Neuronal stem cell (in vitro differentiated cells): ENCODE measurements at regions not wholly inside any gene's neighbourhood (a gene's known extent, or its start where the extent isn't known, plus 50 kb on each side); places are given as distances from the start of the nearest gene placed in this dataset.

ENCODE experiments used
- DNase-seq: peaks from one replicate; pipeline ENCODE4 v3.0.0-alpha.2; 2013; ENCODE audit warnings: low spot score
- H2AFZ ChIP-seq: one replicate; pipeline ENCODE4 v1.6.1; 2013; ENCODE audit warnings: mild to moderate bottlenecking, low read length, inconsistent platforms
- H2AK5ac ChIP-seq: 2 replicates; pipeline ENCODE4 v1.6.1; 2013; ENCODE audit warnings: low read depth, mild to moderate bottlenecking, inconsistent platforms, low read length, moderate library complexity, mixed read lengths
- H2BK120ac ChIP-seq: 2 replicates; pipeline ENCODE4 v1.6.1; 2013; ENCODE audit warnings: low read depth, mild to moderate bottlenecking, inconsistent platforms, low read length, moderate library complexity, mixed read lengths
- H2BK12ac ChIP-seq: one replicate; pipeline ENCODE4 v1.6.1; 2013; ENCODE audit warnings: low read length, inconsistent platforms
- H2BK15ac ChIP-seq: 2 replicates; pipeline ENCODE4 v1.6.1; 2013; ENCODE audit warnings: mild to moderate bottlenecking, low read length, inconsistent platforms, mixed read lengths
- H2BK5ac ChIP-seq: one replicate; pipeline ENCODE4 v1.6.1; 2013; ENCODE audit warnings: inconsistent platforms, mild to moderate bottlenecking, low read length, moderate library complexity
- H3K14ac ChIP-seq: one replicate; pipeline ENCODE4 v1.6.1; 2013; ENCODE audit warnings: low read length, inconsistent platforms
- H3K18ac ChIP-seq: 2 replicates; pipeline ENCODE4 v1.6.1; 2013; ENCODE audit warnings: low read length, inconsistent platforms
- H3K23ac ChIP-seq: 2 replicates; pipeline ENCODE4 v1.6.1; 2013; ENCODE audit warnings: low read depth, mild to moderate bottlenecking, mixed read lengths, low read length, inconsistent platforms; ENCODE audit not compliant: poor library complexity
- H3K27ac ChIP-seq: replicated peaks from 3 replicates; pipeline ENCODE4 v1.5.1; 2013; ENCODE audit warnings: low read length, inconsistent platforms
- H3K27me3 ChIP-seq, 3 experiments: 2 replicates each; pipeline ENCODE4 v1.6.1; 2013; ENCODE audit warnings: low read length in 3 of 3, mild to moderate bottlenecking in 2 of 3, inconsistent platforms in 1 of 3, low read depth in 1 of 3, mixed read lengths in 1 of 3, moderate library complexity in 1 of 3; ENCODE audit not compliant: control insufficient read depth in 3 of 3, insufficient read depth in 3 of 3
- H3K36me3 ChIP-seq, 2 donors: replicated peaks in 1 of 2; 2 replicates each; pipeline ENCODE4 v1.6.1; 2013; ENCODE audit warnings: low read length in 2 of 2; ENCODE audit not compliant: control insufficient read depth in 2 of 2, insufficient read depth in 2 of 2
- H3K4ac ChIP-seq: 2 replicates; pipeline ENCODE4 v1.6.1; 2013; ENCODE audit warnings: inconsistent platforms, mild to moderate bottlenecking, low read length, moderate library complexity
- H3K4me1 ChIP-seq, 2 donors: 1 replicate in 1 of 2; 2 replicates in 1 of 2; pipeline ENCODE4 v1.6.1; 2013; ENCODE audit warnings: low read length in 2 of 2, low read depth in 1 of 2; ENCODE audit not compliant: control insufficient read depth in 2 of 2, insufficient read depth in 1 of 2
- H3K4me2 ChIP-seq: one replicate; pipeline ENCODE4 v1.6.1; 2013; ENCODE audit warnings: mild to moderate bottlenecking, low read length, inconsistent platforms; ENCODE audit not compliant: insufficient read depth, poor library complexity, severe bottlenecking
- H3K4me3 ChIP-seq, 2 donors: 2 replicates each; pipeline ENCODE4 v1.5.1; 2013; ENCODE audit warnings: low read length in 2 of 2, mild to moderate bottlenecking in 2 of 2, inconsistent platforms in 1 of 2, moderate library complexity in 1 of 2
- H3K79me1 ChIP-seq: one replicate; pipeline ENCODE4 v1.6.1; 2013; ENCODE audit warnings: low read depth, mild to moderate bottlenecking, inconsistent platforms, low read length, moderate library complexity
- H3K9ac ChIP-seq: one replicate; pipeline ENCODE4 v1.6.1; 2013; ENCODE audit warnings: mild to moderate bottlenecking, low read depth, low read length, inconsistent platforms; ENCODE audit not compliant: poor library complexity
- H3K9me3 ChIP-seq, 2 donors: replicated peaks in 1 of 2; 2 replicates each; pipeline versions ENCODE3 to v1.6.1; 2013; ENCODE audit warnings: low read length in 2 of 2, mild to moderate bottlenecking in 2 of 2, inconsistent platforms in 1 of 2, low read depth in 1 of 2, mixed read lengths in 1 of 2, moderate library complexity in 1 of 2; ENCODE audit not compliant: control insufficient read depth in 2 of 2, insufficient read depth in 1 of 2
- H4K8ac ChIP-seq: one replicate; pipeline ENCODE4 v1.6.1; 2013; ENCODE audit warnings: low read depth, mild to moderate bottlenecking, inconsistent platforms, low read length, moderate library complexity
- H4K91ac ChIP-seq: one replicate; pipeline ENCODE4 v1.6.1; 2013; ENCODE audit warnings: low read length, low read depth, mild to moderate bottlenecking, inconsistent platforms; ENCODE audit not compliant: poor library complexity
- WGBS, 2 donors: extraction: QIAGEN DNeasy Blood & Tissue Kit; methylation state at CpG; one replicate each; pipeline ENCODE4 v1.1.7; 2013; ENCODE audit warnings: missing lambda C conversion rate in 2 of 2, mixed read lengths in 1 of 2; ENCODE audit not compliant: insufficient read length in 2 of 2, insufficient replicate concordance in 1 of 2; ENCODE audit errors: extremely low coverage in 2 of 2; 5-methylcytosine and 5-hydroxymethylcytosine counted together

DNA sequence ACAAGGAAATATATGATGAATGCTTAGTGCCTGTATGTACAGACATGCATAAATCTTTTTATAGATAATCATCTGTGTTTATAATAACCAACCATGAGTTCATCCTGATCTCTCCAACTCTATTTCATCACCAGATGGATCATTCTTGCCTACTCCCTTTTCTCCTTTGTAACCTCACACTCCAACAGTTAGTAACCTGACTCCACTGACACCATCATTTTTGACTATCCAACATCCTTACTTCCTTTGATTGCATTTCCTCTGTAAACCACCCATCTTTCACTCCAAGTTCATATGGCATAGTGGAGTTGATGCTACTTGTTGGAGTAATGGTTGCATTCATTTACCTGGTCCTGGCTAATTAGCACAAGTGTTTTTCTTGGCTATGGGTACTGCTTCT is 170.6 kb downstream of the ZNF330 start:
- H3K4me1 ChIP-seq, result no peaks in the 10 kb centered on the region
- no peak overlapping the region for H3K14ac ChIP-seq
- no peak overlapping the region for H4K8ac ChIP-seq
- H2AK5ac ChIP-seq, result no peak overlapping the region
- no peak overlapping the region for H3K23ac ChIP-seq
- H3K18ac ChIP-seq, result no peak overlapping the region
- no peak overlapping the region for H3K4ac ChIP-seq
- H4K91ac ChIP-seq, result no peak overlapping the region
- H3K27ac ChIP-seq, result no peak overlapping the region
- no peak overlapping the region for H2BK5ac ChIP-seq
- H3K79me1 ChIP-seq, result no peaks in the 10 kb centered on the region
- no peak overlapping the region for H2BK15ac ChIP-seq
- H3K4me3 ChIP-seq, result no peak overlapping the region
- no peak overlapping the region for H2BK12ac ChIP-seq
- H2BK120ac ChIP-seq, result no peak overlapping the region
- no peaks in the 10 kb centered on the region for H3K27me3 ChIP-seq
- H2AFZ ChIP-seq, result no peak overlapping the region
- H3K9ac ChIP-seq, result no peak overlapping the region
- H3K36me3 ChIP-seq, result no peaks in the 10 kb centered on the region
- DNase-seq, result no peak
- H3K4me2 ChIP-seq, result no peak overlapping the region
- H3K9me3 ChIP-seq, result no peaks in the 10 kb centered on the region

DNA sequence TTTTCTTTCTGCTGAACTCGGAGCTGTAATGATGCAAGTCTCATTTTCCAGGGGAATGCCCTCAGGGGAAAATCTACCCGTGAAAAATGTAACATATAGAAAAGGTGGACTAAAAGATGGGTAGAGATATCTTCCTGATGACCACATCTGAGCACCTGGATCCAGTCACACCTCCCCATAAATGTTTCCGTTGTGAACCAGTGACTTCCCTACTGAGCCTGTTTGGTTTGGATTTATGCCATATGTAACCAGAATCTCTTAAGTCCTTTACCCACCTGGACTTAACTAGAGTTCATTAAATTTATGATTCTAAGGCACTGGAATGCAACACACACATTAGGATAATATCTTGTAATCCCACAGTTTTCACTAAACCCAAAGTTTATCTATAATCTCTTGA is 171.1 kb downstream of the ZNF330 start:
- Histone ChIP-seq H2BK12ac (no peak overlapping the region), H3K4ac (no peak overlapping the region), H2BK15ac (no peak overlapping the region), H3K79me1 (no peaks in the 10 kb centered on the region), H4K8ac (no peak overlapping the region), H3K14ac (no peak overlapping the region), H3K27me3 (no peaks in the 10 kb centered on the region), H3K4me1 (no peaks in the 10 kb centered on the region), H3K27ac (no peak overlapping the region), H3K36me3 (no peaks in the 10 kb centered on the region), H3K4me3 (no peak overlapping the region), H3K9me3 (no peaks in the 10 kb centered on the region), H3K9ac (no peak overlapping the region), H4K91ac (no peak overlapping the region), H3K4me2 (no peak overlapping the region), H2BK5ac (no peak overlapping the region), H2BK120ac (no peak overlapping the region), H2AFZ (no peak overlapping the region), H2AK5ac (no peak overlapping the region), H3K23ac (no peak overlapping the region), H3K18ac (no peak overlapping the region)
- no peak for DNase-seq
- WGBS, 2 donors, result no CpG with 5 or more reads among the region's 3 CpGs

DNA sequence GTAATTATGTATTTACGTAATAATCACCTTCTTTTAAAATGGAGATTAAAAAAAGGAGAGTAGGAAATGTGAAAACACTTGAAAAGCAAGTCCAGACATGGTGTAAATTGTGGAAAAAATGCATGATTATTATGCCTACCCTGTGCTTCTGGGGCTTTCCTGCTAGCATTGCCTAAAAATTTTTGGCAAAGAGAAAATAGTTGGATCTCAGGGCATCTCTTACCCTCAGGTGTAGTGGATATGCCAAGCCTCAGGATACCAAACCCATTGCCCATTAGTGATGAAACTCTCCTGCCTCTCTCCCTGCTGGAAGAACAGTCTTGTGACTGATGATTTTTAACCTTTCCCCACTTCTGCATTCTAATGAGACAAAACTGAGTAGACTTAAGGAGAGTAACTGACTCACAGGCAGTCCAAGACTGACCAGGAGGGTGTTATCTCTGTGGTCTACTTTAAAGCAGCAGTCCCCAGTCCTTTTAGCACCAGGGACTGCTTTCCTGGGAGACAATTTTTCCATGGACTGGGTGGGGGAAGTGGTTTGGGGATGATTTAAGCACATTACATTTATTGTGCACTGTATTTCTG is 174.6 kb downstream of the ZNF330 start:
- no peak overlapping the region for H3K14ac ChIP-seq
- H2AK5ac ChIP-seq, result no peak overlapping the region
- H2AFZ ChIP-seq, result no peak overlapping the region
- H3K79me1 ChIP-seq, result no peaks in the 10 kb centered on the region
- no peak overlapping the region for H3K4me2 ChIP-seq
- H2BK5ac ChIP-seq, result no peak overlapping the region
- no peak overlapping the region for H3K23ac ChIP-seq
- no peak overlapping the region for H4K8ac ChIP-seq
- no peak overlapping the region for H2BK120ac ChIP-seq
- no peaks in the 10 kb centered on the region for H3K9me3 ChIP-seq
- no CpG with 5 or more reads among the region's 1 CpG for WGBS, 2 donors
- H4K91ac ChIP-seq, result no peak overlapping the region
- no peak overlapping the region for H3K9ac ChIP-seq
- H2BK12ac ChIP-seq, result no peak overlapping the region
- no peaks in the 10 kb centered on the region for H3K36me3 ChIP-seq
- no peaks in the 10 kb centered on the region for H3K4me1 ChIP-seq
- no peak overlapping the region for H3K27ac ChIP-seq
- DNase-seq, result no peak
- H3K18ac ChIP-seq, result no peak overlapping the region
- H3K27me3 ChIP-seq, result no peaks in the 10 kb centered on the region
- no peak overlapping the region for H2BK15ac ChIP-seq
- H3K4ac ChIP-seq, result no peak overlapping the region
- H3K4me3 ChIP-seq, result no peak overlapping the region

DNA sequence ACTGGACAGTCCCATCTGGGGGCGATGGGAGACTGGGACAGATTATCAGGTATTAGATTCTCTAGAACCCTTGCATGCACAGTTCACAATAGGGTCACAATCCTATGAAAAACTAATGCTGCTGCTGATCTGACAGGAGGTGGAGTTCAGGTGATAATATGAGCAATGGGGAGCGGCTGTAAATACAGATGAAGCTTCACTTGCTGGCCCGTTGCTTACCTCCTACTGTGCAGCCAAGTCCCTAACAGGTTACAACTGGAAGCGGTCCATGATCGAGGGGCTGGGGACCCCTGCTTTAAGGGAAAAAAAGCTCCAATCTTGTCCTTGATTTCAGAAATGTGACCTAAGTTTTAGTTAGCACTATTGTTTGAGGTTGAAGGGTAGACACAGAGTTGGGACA is 175.2 kb downstream of the ZNF330 start:
- Histone ChIP-seq H4K91ac (no peak overlapping the region), H3K4me3 (no peak overlapping the region), H3K9ac (no peak overlapping the region), H2BK5ac (no peak overlapping the region), H2BK120ac (no peak overlapping the region), H3K4ac (no peak overlapping the region), H3K14ac (no peak overlapping the region), H3K27me3 (no peaks in the 10 kb centered on the region), H2BK15ac (no peak overlapping the region), H3K36me3 (no peaks in the 10 kb centered on the region), H2BK12ac (no peak overlapping the region), H3K79me1 (no peaks in the 10 kb centered on the region), H4K8ac (no peak overlapping the region), H2AFZ (no peak overlapping the region), H3K9me3 (no peaks in the 10 kb centered on the region), H3K23ac (no peak overlapping the region), H2AK5ac (no peak overlapping the region), H3K18ac (no peak overlapping the region), H3K4me1 (no peaks in the 10 kb centered on the region), H3K27ac (no peak overlapping the region), H3K4me2 (no peak overlapping the region)
- DNase-seq, result no peak
- no CpG with 5 or more reads among the region's 5 CpGs for WGBS, 2 donors
